AG04450 (cell line): ENCODE measurements at regions not wholly inside any gene's neighbourhood (a gene's known extent, or its start where the extent isn't known, plus 50 kb on each side); places are given as distances from the start of the nearest gene placed in this dataset.

Experiments used
- CTCF ChIA-PET: fragments of 300-600, 350-600 bp; formaldehyde crosslinking; extraction: SDS; loops from one replicate; lab custom pipeline; 2022; ENCODE audit warnings: antibody characterized with exemption, inconsistent platforms; lab: Charles Lee
- POLR2A ChIA-PET: fragments of 350-600 bp; formaldehyde crosslinking; extraction: SDS; loops from one replicate; lab custom pipeline; 2021; ENCODE audit warnings: antibody characterized with exemption, inconsistent platforms; lab: Yijun Ruan, JAX
- DNase-seq: peaks from one replicate; pipeline ENCODE4 v3.0.0-alpha.2; 2011; ENCODE audit warnings: low read depth, low spot score
- H3K27ac ChIP-seq: one replicate; pipeline ENCODE4 v1.5.1; 2012; ENCODE audit warnings: low read depth, low read length, control low read depth
- H3K27me3 ChIP-seq: one replicate; pipeline ENCODE4 v1.6.0; 2012; ENCODE audit warnings: low read length; ENCODE audit not compliant: control insufficient read depth, insufficient read depth
- H3K4me3 ChIP-seq: 2 replicates; pipeline ENCODE4 v1.5.1; 2011; ENCODE audit warnings: mild to moderate bottlenecking, low read depth, low read length, control low read depth
- H3K9me3 ChIP-seq: 2 replicates; pipeline ENCODE4 v1.5.1; 2012; ENCODE audit warnings: low read length; ENCODE audit not compliant: control insufficient read depth, insufficient read depth
- TF ChIP-seq, protein P1 (sequence below): IDR thresholded peaks from 2 replicates; pipeline ENCODE4 v1.5.1; 2011; ENCODE audit warnings: low read depth, low read length, control low read depth, inconsistent platforms

- no peak overlapping the region for H3K27ac ChIP-seq
- no peaks in the 10 kb centered on the region for H3K9me3 ChIP-seq
- POLR2A ChIA-PET: no interaction called here
- H3K4me3 ChIP-seq: no peak overlapping the region
- CTCF ChIA-PET: no interaction called here
- TF ChIP-seq, protein P1, sequence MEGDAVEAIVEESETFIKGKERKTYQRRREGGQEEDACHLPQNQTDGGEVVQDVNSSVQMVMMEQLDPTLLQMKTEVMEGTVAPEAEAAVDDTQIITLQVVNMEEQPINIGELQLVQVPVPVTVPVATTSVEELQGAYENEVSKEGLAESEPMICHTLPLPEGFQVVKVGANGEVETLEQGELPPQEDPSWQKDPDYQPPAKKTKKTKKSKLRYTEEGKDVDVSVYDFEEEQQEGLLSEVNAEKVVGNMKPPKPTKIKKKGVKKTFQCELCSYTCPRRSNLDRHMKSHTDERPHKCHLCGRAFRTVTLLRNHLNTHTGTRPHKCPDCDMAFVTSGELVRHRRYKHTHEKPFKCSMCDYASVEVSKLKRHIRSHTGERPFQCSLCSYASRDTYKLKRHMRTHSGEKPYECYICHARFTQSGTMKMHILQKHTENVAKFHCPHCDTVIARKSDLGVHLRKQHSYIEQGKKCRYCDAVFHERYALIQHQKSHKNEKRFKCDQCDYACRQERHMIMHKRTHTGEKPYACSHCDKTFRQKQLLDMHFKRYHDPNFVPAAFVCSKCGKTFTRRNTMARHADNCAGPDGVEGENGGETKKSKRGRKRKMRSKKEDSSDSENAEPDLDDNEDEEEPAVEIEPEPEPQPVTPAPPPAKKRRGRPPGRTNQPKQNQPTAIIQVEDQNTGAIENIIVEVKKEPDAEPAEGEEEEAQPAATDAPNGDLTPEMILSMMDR: no peak
- H3K27me3 ChIP-seq: peaks cover 8% of the 10 kb centered on the region
- no peak for DNase-seq
Observed at GRCh38 chr9:107992271-107992670, 502.7 kb upstream of the KLF4 start.

DNA sequence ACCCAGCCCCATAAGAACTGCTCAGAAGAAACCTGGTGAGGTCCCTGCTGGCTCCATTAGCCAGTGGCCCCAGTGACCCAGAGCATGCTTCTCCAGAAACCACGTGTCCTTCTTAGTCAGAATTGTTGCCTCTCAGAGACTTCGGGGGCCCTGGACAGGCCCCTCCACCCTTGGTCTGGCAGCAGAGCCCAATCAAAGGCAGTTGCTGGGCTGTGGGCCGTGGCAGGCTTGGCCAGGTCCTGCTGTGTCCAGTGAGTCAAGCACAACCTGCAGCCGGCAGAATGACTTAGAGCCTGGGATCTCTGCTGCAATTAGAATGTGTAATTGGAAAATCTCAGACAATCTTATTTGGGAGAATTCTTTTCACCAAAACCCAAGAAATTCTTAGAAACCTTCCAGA lies 502.0 kb upstream of the KLF4 start:
- DNase-seq: no peak
- CTCF ChIA-PET: no interaction called here
- no peaks in the 10 kb centered on the region for H3K9me3 ChIP-seq
- no peak overlapping the region for H3K4me3 ChIP-seq
- POLR2A ChIA-PET: no interaction called here
- H3K27ac ChIP-seq: no peak overlapping the region
- H3K27me3 ChIP-seq: peaks cover 8% of the 10 kb centered on the region
- TF ChIP-seq, protein P1: no peak

DNA sequence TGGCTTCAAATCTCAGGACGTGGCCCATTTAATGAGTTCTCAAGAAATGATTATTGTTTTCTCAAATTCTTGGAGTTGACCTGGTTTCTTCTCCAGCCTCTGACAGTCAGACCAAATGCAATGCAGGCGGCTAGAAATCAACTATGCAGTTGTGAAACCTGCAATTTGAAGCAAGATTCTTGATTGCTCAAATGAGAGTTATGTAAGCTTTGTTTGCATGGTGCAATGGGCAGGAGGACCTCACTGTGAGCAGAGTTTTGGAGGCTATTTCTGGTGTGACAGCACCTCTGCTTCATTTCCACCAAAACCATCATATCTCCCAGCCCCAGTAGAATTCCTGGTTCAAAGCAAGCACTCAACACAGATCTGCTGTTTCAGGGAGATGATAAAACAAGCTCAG lies 500.0 kb upstream of the KLF4 start:
- CTCF ChIA-PET: no interaction called here
- H3K27me3 ChIP-seq: peaks cover 8% of the 10 kb centered on the region
- H3K27ac ChIP-seq: no peak overlapping the region
- no peak overlapping the region for H3K4me3 ChIP-seq
- H3K9me3 ChIP-seq: no peaks in the 10 kb centered on the region
- no peak for DNase-seq
- POLR2A ChIA-PET: no interaction called here
- TF ChIP-seq, protein P1: no peak

- H3K4me3 ChIP-seq: no peak overlapping the region
- ChIA-PET CTCF (no interaction called here), POLR2A (no interaction called here)
- H3K9me3 ChIP-seq: no peaks in the 10 kb centered on the region
- TF ChIP-seq, protein P1: no peak
- peaks cover 8% of the 10 kb centered on the region for H3K27me3 ChIP-seq
- no peak overlapping the region for H3K27ac ChIP-seq
- DNase-seq: no peak
Observed at GRCh38 chr9:107989099-107989498, 499.5 kb upstream of the KLF4 start.

GRCh38 chr9:107984956-107985355 lies 495.4 kb upstream of the KLF4 start:
- TF ChIP-seq, protein P1: no peak
- CTCF ChIA-PET: no interaction called here
- no peak overlapping the region for H3K4me3 ChIP-seq
- H3K27me3 ChIP-seq: peaks cover 3% of the 10 kb centered on the region
- no peak overlapping the region for H3K27ac ChIP-seq
- POLR2A ChIA-PET: no interaction called here
- DNase-seq: no peak
- H3K9me3 ChIP-seq: no peaks in the 10 kb centered on the region
